CD14-positive monocyte (primary cell): ENCODE measurements at regions not wholly inside any gene's neighbourhood (a gene's known extent, or its start where the extent isn't known, plus 50 kb on each side); places are given as distances from the start of the nearest gene placed in this dataset.

Experiments
- DNase-seq, 3 donors: peaks; one replicate each; pipeline ENCODE4 v3.0.0-alpha.2; 2011 to 2022
- H2AFZ ChIP-seq: 2 replicates; pipeline ENCODE4 v1.6.0; 2012; ENCODE audit warnings: mild to moderate bottlenecking, low read depth, low read length, inconsistent platforms; ENCODE audit not compliant: insufficient read depth, poor library complexity, severe bottlenecking
- H3K27ac ChIP-seq, 2 donors: 1 replicate in 1 of 2; 2 replicates in 1 of 2; pipeline ENCODE4 v1.5.1; 2012 to 2013; ENCODE audit warnings: low read length in 2 of 2, control low read depth in 1 of 2, inconsistent platforms in 1 of 2, low read depth in 1 of 2, mild to moderate bottlenecking in 1 of 2
- H3K27me3 ChIP-seq, 2 donors: one replicate each; pipeline versions ENCODE4 v1.6.0 to v1.6.1; 2011 to 2013; ENCODE audit warnings: low read length in 2 of 2; ENCODE audit not compliant: control insufficient read depth in 2 of 2, insufficient read depth in 2 of 2
- H3K36me3 ChIP-seq, 2 donors: replicated peaks in 1 of 2; 1 replicate in 1 of 2; 2 replicates in 1 of 2; pipeline versions ENCODE4 v1.5.1 to v1.6.1; 2012 to 2013; ENCODE audit warnings: low read length in 2 of 2, control low read depth in 1 of 2, inconsistent platforms in 1 of 2, mild to moderate bottlenecking in 1 of 2; ENCODE audit not compliant: insufficient read depth in 2 of 2, control insufficient read depth in 1 of 2
- H3K4me1 ChIP-seq, 2 donors: 1 replicate in 1 of 2; 2 replicates in 1 of 2; pipeline versions ENCODE4 v1.5.1 to v1.6.1; 2012 to 2013; ENCODE audit warnings: low read length in 2 of 2, control low read depth in 1 of 2, inconsistent platforms in 1 of 2, mild to moderate bottlenecking in 1 of 2, moderate library complexity in 1 of 2; ENCODE audit not compliant: insufficient read depth in 2 of 2, control insufficient read depth in 1 of 2
- H3K4me2 ChIP-seq: replicated peaks from 2 replicates; pipeline ENCODE3; 2012; ENCODE audit warnings: low read length, moderate library complexity, mild to moderate bottlenecking; ENCODE audit not compliant: poor library complexity, severe bottlenecking; ENCODE audit errors: extremely low read depth
- H3K4me3 ChIP-seq, 3 experiments: fragments of 200-600 bp in 1 of 3; sonication (generic) in 1 of 3; replicated peaks in 1 of 3; 1 replicate in 2 of 3; 2 replicates in 1 of 3; pipeline ENCODE4 v1.5.1; 2011 to 2013; ENCODE audit warnings: low read length in 3 of 3, mild to moderate bottlenecking in 3 of 3, control low read depth in 2 of 3, low read depth in 2 of 3, inconsistent platforms in 1 of 3, moderate library complexity in 1 of 3
- H3K79me2 ChIP-seq: 2 replicates; pipeline ENCODE4 v1.6.0; 2012; ENCODE audit warnings: mild to moderate bottlenecking, control low read depth, inconsistent platforms, low read length, moderate library complexity; ENCODE audit not compliant: insufficient read depth
- H3K9ac ChIP-seq: 2 replicates; pipeline ENCODE4 v1.6.0; 2017; ENCODE audit warnings: low read length, mild to moderate bottlenecking; ENCODE audit not compliant: insufficient read depth, poor library complexity, severe bottlenecking
- H3K9me3 ChIP-seq, 2 donors: replicated peaks in 1 of 2; 1 replicate in 1 of 2; 2 replicates in 1 of 2; pipeline versions ENCODE4 v1.5.1 to v1.6.1; 2012 to 2013; ENCODE audit warnings: low read length in 2 of 2, control low read depth in 1 of 2; ENCODE audit not compliant: control insufficient read depth in 1 of 2, insufficient read depth in 1 of 2
- H4K20me1 ChIP-seq: 2 replicates; pipeline ENCODE4 v1.6.0; 2012; ENCODE audit warnings: mild to moderate bottlenecking, low read length, control low read depth, moderate library complexity; ENCODE audit not compliant: insufficient read depth
- H3K27ac Mint-ChIP-seq, 7 donors: one replicate each; pipeline ENCODE4 v1.8.0; 2020; ENCODE audit warnings: mild to moderate bottlenecking in 7 of 7, mixed read lengths in 7 of 7, moderate library complexity in 6 of 7, inconsistent platforms in 2 of 7
- H3K27me3 Mint-ChIP-seq, 3 donors: one replicate each; pipeline ENCODE4 v1.8.0; 2021 to 2022; ENCODE audit warnings: low read depth in 3 of 3, mild to moderate bottlenecking in 3 of 3, mixed read lengths in 3 of 3, moderate library complexity in 3 of 3, inconsistent platforms in 1 of 3
- H3K36me3 Mint-ChIP-seq, 2 donors: one replicate each; pipeline ENCODE4 v1.8.0; 2020; ENCODE audit warnings: mixed read lengths in 2 of 2, inconsistent platforms in 1 of 2, mild to moderate bottlenecking in 1 of 2
- H3K4me1 Mint-ChIP-seq: one replicate; pipeline ENCODE4 v1.8.0; 2020; ENCODE audit warnings: mild to moderate bottlenecking, mixed read lengths
- H3K4me3 Mint-ChIP-seq, 2 donors: one replicate each; pipeline ENCODE4 v1.8.0; 2020; ENCODE audit warnings: mild to moderate bottlenecking in 2 of 2, mixed read lengths in 2 of 2, moderate library complexity in 1 of 2
- H3K9me3 Mint-ChIP-seq, 7 donors: one replicate each; pipeline ENCODE4 v1.8.0; 2020 to 2022; ENCODE audit warnings: mixed read lengths in 7 of 7, mild to moderate bottlenecking in 6 of 7, moderate library complexity in 6 of 7, inconsistent platforms in 2 of 7
- CTCF ChIP-seq: fragments of 200-600 bp; IDR thresholded peaks from one replicate; pipeline ENCODE4 v1.8.0; 2022; ENCODE audit warnings: antibody characterized with exemption, mild to moderate bottlenecking
- WGBS: methylation state at CpG from one replicate; pipeline ENCODE4 v1.1.5; 2013; ENCODE audit warnings: missing lambda C conversion rate; ENCODE audit not compliant: insufficient coverage; 5-methylcytosine and 5-hydroxymethylcytosine counted together
- intact Hi-C, 2 donors: fragments of 100-400 bp; cut with micrococcal nuclease; formaldehyde crosslinking; loops; one replicate each; pipeline versions ENCODE4 v1.15.0 to v1.15.1; 2023

DNA sequence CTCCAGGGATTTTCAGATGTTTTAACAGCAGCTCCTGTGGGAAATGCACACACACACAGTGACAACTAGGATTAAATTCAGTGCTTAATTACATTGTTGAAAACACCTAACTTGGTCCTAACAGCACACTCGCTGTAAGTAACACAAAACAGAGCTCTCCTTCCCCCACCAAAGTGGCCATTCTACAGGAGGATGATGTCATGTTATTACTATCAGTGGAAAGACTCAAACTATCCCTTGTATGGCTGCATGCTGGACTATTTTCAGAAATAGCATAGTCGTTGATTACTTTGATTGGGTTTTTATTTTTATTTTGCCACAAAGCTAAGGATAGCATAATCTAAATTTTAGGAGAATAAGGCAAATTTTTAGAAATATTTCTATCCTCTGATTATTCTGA, 406.3 kb downstream of the SPRY1 start:
- no peak overlapping the region for H3K4me2 ChIP-seq
- H4K20me1 ChIP-seq = no peaks in the 10 kb centered on the region
- Mint-ChIP-seq H3K4me1 (no peaks in the 10 kb centered on the region), H3K27me3 (peaks cover 0 to 3% (median 3%) of the 10 kb centered on the region in 3 donors), H3K4me3 (no peak overlapping the region), H3K27ac (no peak overlapping the region), H3K9me3 (peaks cover 2 to 10% (median 5%) of the 10 kb centered on the region in 7 donors), H3K36me3 (no peaks in the 10 kb centered on the region)
- no CpG with 5 or more reads among the region's 2 CpGs for WGBS
- no peaks in the 10 kb centered on the region for H3K36me3 ChIP-seq
- intact Hi-C loops = no loop called here
- no peak overlapping the region for H3K9ac ChIP-seq
- no peak overlapping the region for H3K27ac ChIP-seq
- no peaks in the 10 kb centered on the region for H3K9me3 ChIP-seq
- H3K4me3 ChIP-seq = no peak overlapping the region
- no peak for DNase-seq
- H3K27me3 ChIP-seq = no peaks in the 10 kb centered on the region
- H3K79me2 ChIP-seq = no peaks in the 10 kb centered on the region
- no peak for TF ChIP-seq CTCF
- H3K4me1 ChIP-seq = no peaks in the 10 kb centered on the region
- no peak overlapping the region for H2AFZ ChIP-seq

- H3K4me3 ChIP-seq = no peak overlapping the region
- no peak overlapping the region for H3K4me2 ChIP-seq
- no peaks in the 10 kb centered on the region for H3K9me3 ChIP-seq
- H3K27ac ChIP-seq = no peak overlapping the region
- H3K79me2 ChIP-seq = no peaks in the 10 kb centered on the region
- peak overlapping the region in 1 of 7 donors; percentile 22 for H3K27ac Mint-ChIP-seq
- no CpG with 5 or more reads among the region's 3 CpGs for WGBS
- no peak for DNase-seq
- H2AFZ ChIP-seq = no peak overlapping the region
- no peaks in the 10 kb centered on the region for H4K20me1 ChIP-seq
- H3K4me3 Mint-ChIP-seq = no peak overlapping the region
- no peaks in the 10 kb centered on the region for H3K36me3 Mint-ChIP-seq
- H3K9ac ChIP-seq = no peak overlapping the region
- intact Hi-C loops = no loop called here
- peaks cover 0 to 3% (median 3%) of the 10 kb centered on the region in 3 donors for H3K27me3 Mint-ChIP-seq
- H3K36me3 ChIP-seq = no peaks in the 10 kb centered on the region
- no peaks in the 10 kb centered on the region for H3K4me1 Mint-ChIP-seq
- no peak for TF ChIP-seq CTCF
- H3K9me3 Mint-ChIP-seq = peaks cover 0 to 2% (median 0%) of the 10 kb centered on the region in 7 donors
- no peaks in the 10 kb centered on the region for H3K4me1 ChIP-seq
- H3K27me3 ChIP-seq = no peaks in the 10 kb centered on the region
These were observed 407.7 kb downstream of the SPRY1 start for GRCh38 chr4:123804196-123804721.
